ENCODE measurements at regions not wholly inside any gene's neighbourhood (a gene's known extent, or its start where the extent isn't known, plus 50 kb on each side); places are given as distances from the start of the nearest gene placed in this dataset.

DNA sequence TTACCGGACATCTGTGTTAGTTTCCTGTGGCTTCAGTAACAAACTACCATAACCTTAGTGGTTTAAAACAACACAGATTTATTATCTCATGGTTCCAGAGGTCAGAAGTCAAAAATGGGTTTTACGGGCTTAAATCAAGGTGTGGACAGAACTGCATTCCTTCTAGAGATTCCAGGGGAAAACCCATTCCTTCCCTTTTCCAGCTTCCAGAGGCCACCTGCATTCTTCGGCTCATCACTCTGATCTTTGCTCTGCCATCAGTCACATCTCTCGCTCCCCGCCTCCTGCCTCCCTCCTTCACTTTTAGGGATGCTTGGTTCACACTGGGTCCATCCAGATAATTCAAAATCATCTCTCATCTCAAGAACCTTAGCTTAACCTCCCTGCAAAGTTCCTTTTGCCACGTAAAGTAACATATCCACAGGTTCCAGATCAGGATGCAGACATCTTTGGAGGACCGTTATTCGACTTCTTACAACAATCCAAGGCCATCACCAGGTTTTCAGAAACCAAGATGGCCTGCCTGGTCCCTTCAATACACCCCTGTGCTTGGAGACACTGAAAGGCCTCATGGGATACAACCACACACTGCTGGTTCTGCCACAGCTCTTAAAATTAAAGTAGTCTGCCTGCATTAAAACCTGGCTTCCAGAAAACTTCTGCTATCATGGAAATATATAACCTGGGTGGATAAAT is 225.9 kb upstream of the MYO3A start:
- H3K27me3 ChIP-seq (ENCODE audit: low read length): no peaks in the 10 kb centered on the region
- no TSS peak for BruUV-seq (replicated peaks)
- H3K79me2 ChIP-seq (ENCODE audit: low read length): no peaks in the 10 kb centered on the region
- DNase-seq (no peak), ATAC-seq (no peak)
- CTCF ChIA-PET: no interaction called here
- no peak overlapping the region for H3K9ac ChIP-seq (ENCODE audit: low read length)
- no peaks in the 10 kb centered on the region for H3K4me1 ChIP-seq (ENCODE audit: insufficient read depth, low read length)
- POLR2A ChIA-PET (ENCODE audit: unreplicated experiment): no interaction called here
- H4K20me1 ChIP-seq (ENCODE audit: low read length): no peaks in the 10 kb centered on the region
- H3K4me3 ChIP-seq (ENCODE audit: low read length): no peak overlapping the region
- H3K4me2 ChIP-seq (ENCODE audit: low read length): no peak overlapping the region
- H3F3A ChIP-seq (ENCODE audit: low read length, unreplicated experiment): no peaks in the 10 kb centered on the region
- TF ChIP-seq, protein P1, sequence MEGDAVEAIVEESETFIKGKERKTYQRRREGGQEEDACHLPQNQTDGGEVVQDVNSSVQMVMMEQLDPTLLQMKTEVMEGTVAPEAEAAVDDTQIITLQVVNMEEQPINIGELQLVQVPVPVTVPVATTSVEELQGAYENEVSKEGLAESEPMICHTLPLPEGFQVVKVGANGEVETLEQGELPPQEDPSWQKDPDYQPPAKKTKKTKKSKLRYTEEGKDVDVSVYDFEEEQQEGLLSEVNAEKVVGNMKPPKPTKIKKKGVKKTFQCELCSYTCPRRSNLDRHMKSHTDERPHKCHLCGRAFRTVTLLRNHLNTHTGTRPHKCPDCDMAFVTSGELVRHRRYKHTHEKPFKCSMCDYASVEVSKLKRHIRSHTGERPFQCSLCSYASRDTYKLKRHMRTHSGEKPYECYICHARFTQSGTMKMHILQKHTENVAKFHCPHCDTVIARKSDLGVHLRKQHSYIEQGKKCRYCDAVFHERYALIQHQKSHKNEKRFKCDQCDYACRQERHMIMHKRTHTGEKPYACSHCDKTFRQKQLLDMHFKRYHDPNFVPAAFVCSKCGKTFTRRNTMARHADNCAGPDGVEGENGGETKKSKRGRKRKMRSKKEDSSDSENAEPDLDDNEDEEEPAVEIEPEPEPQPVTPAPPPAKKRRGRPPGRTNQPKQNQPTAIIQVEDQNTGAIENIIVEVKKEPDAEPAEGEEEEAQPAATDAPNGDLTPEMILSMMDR (conservative IDR thresholded peaks at IDR 0.05; ENCODE audit: low read depth, low read length): no peak
- TF ChIP-seq EZH2phosphoT487 (IDR thresholded peaks at IDR 0.05; ENCODE audit: borderline replicate concordance, low read length) (no peak), EZH2 (IDR thresholded peaks at IDR 0.05; ENCODE audit: low read length, unreplicated experiment) (no peak)
- intact Hi-C loops (cut with micrococcal nuclease): loop anchor here (10.0 kb wide), 1 partner anchor 847 kb away; no protein-coding TSS in a partner anchor
- H3K27ac ChIP-seq (ENCODE audit: low read length): no peak overlapping the region
- H3K9me2 ChIP-seq (replicated peaks; ENCODE audit: low read length): no peaks in the 10 kb centered on the region
- no peaks in the 10 kb centered on the region for H3K36me3 ChIP-seq (ENCODE audit: low read depth, low read length)
- no peak overlapping the region for H2AFZ ChIP-seq (ENCODE audit: low read length)
- no peaks in the 10 kb centered on the region for H3K9me3 ChIP-seq (ENCODE audit: low read length)

DNA sequence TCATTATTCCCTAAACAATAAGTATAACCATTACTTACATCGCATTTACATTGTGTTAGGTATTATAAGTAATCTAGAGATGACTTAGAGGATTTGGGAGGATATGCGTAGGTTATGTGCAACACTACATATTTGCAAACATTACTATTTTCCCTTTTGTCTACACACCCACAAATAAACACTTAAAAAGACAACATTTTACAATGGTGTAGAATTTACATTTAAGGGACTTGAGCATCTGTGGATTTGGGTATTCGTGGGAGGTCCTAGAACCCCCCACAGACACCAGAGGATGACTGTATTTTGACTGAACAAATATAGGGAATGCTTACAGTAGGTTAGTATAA is 220.2 kb upstream of the MYO3A start:
- Histone ChIP-seq H3K36me3 (ENCODE audit: low read depth, low read length) (no peaks in the 10 kb centered on the region), H2AFZ (ENCODE audit: low read length) (no peak overlapping the region), H3K4me3 (ENCODE audit: low read length) (no peak overlapping the region), H3K79me2 (ENCODE audit: low read length) (no peaks in the 10 kb centered on the region), H3F3A (ENCODE audit: low read length, unreplicated experiment) (no peaks in the 10 kb centered on the region), H3K9me2 (replicated peaks; ENCODE audit: low read length) (no peaks in the 10 kb centered on the region), H4K20me1 (ENCODE audit: low read length) (no peaks in the 10 kb centered on the region), H3K4me2 (ENCODE audit: low read length) (no peak overlapping the region), H3K9me3 (ENCODE audit: low read length) (no peaks in the 10 kb centered on the region), H3K9ac (ENCODE audit: low read length) (no peak overlapping the region), H3K27me3 (ENCODE audit: low read length) (no peaks in the 10 kb centered on the region), H3K4me1 (ENCODE audit: insufficient read depth, low read length) (no peaks in the 10 kb centered on the region), H3K27ac (ENCODE audit: low read length) (no peak overlapping the region)
- ChIA-PET CTCF (no interaction called here), POLR2A (ENCODE audit: unreplicated experiment) (interaction anchor here (0.6 kb wide), 1 partner anchor 12 kb away, joined by 6 read pairs; no protein-coding TSS in a partner anchor)
- no TSS peak for BruUV-seq (replicated peaks)
- intact Hi-C loops (cut with micrococcal nuclease): loop anchor here (2.0 kb wide), 1 partner anchor 601 kb away; no protein-coding TSS in a partner anchor
- TF ChIP-seq EZH2phosphoT487 (IDR thresholded peaks at IDR 0.05; ENCODE audit: borderline replicate concordance, low read length) (no peak), EZH2 (IDR thresholded peaks at IDR 0.05; ENCODE audit: low read length, unreplicated experiment) (no peak)
- TF ChIP-seq, protein P1 (conservative IDR thresholded peaks at IDR 0.05; ENCODE audit: low read depth, low read length): no peak
- no peak for ATAC-seq
- DNase-seq: no peak

- no peak overlapping the region for H3K9ac ChIP-seq (ENCODE audit: low read length)
- no peaks in the 10 kb centered on the region for H3F3A ChIP-seq (ENCODE audit: low read length, unreplicated experiment)
- H3K4me1 ChIP-seq (ENCODE audit: insufficient read depth, low read length): no peaks in the 10 kb centered on the region
- DNase-seq (no peak), ATAC-seq (no peak)
- no peak overlapping the region for H2AFZ ChIP-seq (ENCODE audit: low read length)
- BruUV-seq (replicated peaks): no TSS peak
- no peaks in the 10 kb centered on the region for H3K79me2 ChIP-seq (ENCODE audit: low read length)
- intact Hi-C loops (cut with micrococcal nuclease): no loop called here
- no peaks in the 10 kb centered on the region for H3K36me3 ChIP-seq (ENCODE audit: low read depth, low read length)
- TF ChIP-seq EZH2phosphoT487 (IDR thresholded peaks at IDR 0.05; ENCODE audit: borderline replicate concordance, low read length) (no peak), EZH2 (IDR thresholded peaks at IDR 0.05; ENCODE audit: low read length, unreplicated experiment) (no peak)
- TF ChIP-seq, protein P1 (conservative IDR thresholded peaks at IDR 0.05; ENCODE audit: low read depth, low read length): no peak
- no peaks in the 10 kb centered on the region for H3K27me3 ChIP-seq (ENCODE audit: low read length)
- H3K27ac ChIP-seq (ENCODE audit: low read length): no peak overlapping the region
- CTCF ChIA-PET: no interaction called here
- H3K4me2 ChIP-seq (ENCODE audit: low read length): no peak overlapping the region
- no peaks in the 10 kb centered on the region for H4K20me1 ChIP-seq (ENCODE audit: low read length)
- H3K4me3 ChIP-seq (ENCODE audit: low read length): no peak overlapping the region
- H3K9me3 ChIP-seq (ENCODE audit: low read length): no peaks in the 10 kb centered on the region
- POLR2A ChIA-PET (ENCODE audit: unreplicated experiment): no interaction called here
- H3K9me2 ChIP-seq (replicated peaks; ENCODE audit: low read length): no peaks in the 10 kb centered on the region
These were observed 209.8 kb upstream of the MYO3A start for GRCh38 chr10:25724241-25724640.

Measured in PC-3 (cell line).